Adipocyte (in vitro differentiated cells): ENCODE measurements at regions not wholly inside any gene's neighbourhood (a gene's known extent, or its start where the extent isn't known, plus 50 kb on each side); places are given as distances from the start of the nearest gene placed in this dataset.

Experiments
- DNase-seq: peaks from one replicate; pipeline ENCODE4 v3.0.0-alpha.2; 2015; ENCODE audit warnings: low read depth
- H3K27me3 ChIP-seq: replicated peaks from 2 replicates; pipeline ENCODE4 v1.7.0; 2013; ENCODE audit warnings: mild to moderate bottlenecking, low read length, moderate library complexity; ENCODE audit not compliant: control insufficient read depth, insufficient read depth
- H3K36me3 ChIP-seq: 2 replicates; pipeline ENCODE4 v1.7.0; 2013; ENCODE audit warnings: low read length, mild to moderate bottlenecking, moderate library complexity; ENCODE audit not compliant: control insufficient read depth, insufficient read depth, severe bottlenecking
- H3K4me1 ChIP-seq: 2 replicates; pipeline ENCODE4 v1.7.0; 2013; ENCODE audit warnings: mild to moderate bottlenecking, low read length, moderate library complexity; ENCODE audit not compliant: control insufficient read depth, insufficient read depth
- H3K4me3 ChIP-seq: 2 replicates; pipeline ENCODE4 v1.7.0; 2013; ENCODE audit warnings: mild to moderate bottlenecking, low read length, moderate library complexity
- H3K9ac ChIP-seq: 2 replicates; pipeline ENCODE4 v1.7.0; 2013; ENCODE audit warnings: mild to moderate bottlenecking, low read length, moderate library complexity
- H3K9me3 ChIP-seq: 2 replicates; pipeline ENCODE4 v1.7.0; 2013; ENCODE audit warnings: mild to moderate bottlenecking, low read length, moderate library complexity; ENCODE audit not compliant: control insufficient read depth

DNA sequence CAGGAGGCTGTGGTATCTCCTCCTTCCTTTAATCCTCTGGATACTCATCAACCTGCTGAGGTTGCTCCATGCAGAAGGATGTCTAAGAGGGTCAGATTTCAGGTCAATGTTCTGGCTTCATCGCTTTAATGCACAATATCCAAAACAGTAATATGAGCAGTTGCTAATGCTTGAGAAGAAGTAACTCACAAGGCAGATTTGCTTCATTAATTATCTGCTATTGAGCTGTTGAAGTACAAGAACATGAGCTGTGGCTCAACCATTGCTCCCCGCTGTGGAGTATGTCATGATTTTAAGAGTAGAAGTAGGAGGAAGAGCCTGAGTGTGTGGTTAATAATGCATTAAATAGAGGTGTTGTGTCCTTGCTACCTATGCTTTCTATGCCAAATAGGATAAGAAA, 1412.9 kb upstream of the ALCAM start:
- H3K4me3 ChIP-seq, result no peak overlapping the region
- no peaks in the 10 kb centered on the region for H3K27me3 ChIP-seq
- no peak overlapping the region for H3K9ac ChIP-seq
- H3K9me3 ChIP-seq, result no peaks in the 10 kb centered on the region
- no peak for DNase-seq
- H3K36me3 ChIP-seq, result no peaks in the 10 kb centered on the region
- no peaks in the 10 kb centered on the region for H3K4me1 ChIP-seq

DNA sequence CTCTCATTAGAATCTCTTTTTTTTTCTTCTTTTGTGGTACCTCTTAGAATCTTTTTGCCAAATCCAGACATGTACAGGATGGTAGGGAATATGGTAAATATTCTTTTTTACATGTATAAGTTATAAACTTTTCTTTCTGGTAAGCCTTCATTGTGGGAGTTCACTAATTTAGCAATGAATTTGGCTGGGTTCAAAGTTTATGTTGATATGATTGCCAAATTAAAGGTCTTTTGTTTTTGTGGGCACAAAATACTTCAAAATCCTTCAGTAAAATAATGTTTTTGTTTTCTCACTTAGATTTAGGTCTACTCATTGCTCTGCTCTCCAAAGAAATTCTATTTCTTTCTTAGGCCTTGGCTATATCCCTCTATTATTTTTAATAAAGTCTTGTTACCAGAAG, 1405.9 kb upstream of the ALCAM start:
- no peaks in the 10 kb centered on the region for H3K36me3 ChIP-seq
- no peak for DNase-seq
- no peaks in the 10 kb centered on the region for H3K27me3 ChIP-seq
- H3K4me1 ChIP-seq, result no peaks in the 10 kb centered on the region
- no peak overlapping the region for H3K9ac ChIP-seq
- no peak overlapping the region for H3K4me3 ChIP-seq
- no peaks in the 10 kb centered on the region for H3K9me3 ChIP-seq

DNA sequence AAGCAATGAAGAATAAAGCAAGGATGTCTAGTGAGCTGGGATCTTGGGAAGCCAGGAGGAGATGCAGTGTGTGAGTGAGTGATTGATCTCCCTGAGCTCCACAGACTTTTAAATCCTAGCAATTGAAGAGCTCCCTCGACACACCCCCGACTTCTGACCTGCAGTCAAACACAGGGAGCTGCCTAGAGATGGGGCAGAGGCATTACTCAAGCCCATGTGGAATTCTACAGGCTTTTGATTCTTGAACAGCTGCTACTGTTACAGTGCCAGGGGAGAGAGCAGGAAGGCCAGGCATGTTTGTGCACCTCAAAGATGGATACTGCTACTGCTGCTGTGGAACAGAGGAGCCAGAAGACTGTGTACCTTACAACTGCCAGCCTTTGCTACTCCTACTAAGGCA, 1403.1 kb upstream of the ALCAM start:
- no peaks in the 10 kb centered on the region for H3K4me1 ChIP-seq
- H3K9ac ChIP-seq, result no peak overlapping the region
- H3K9me3 ChIP-seq, result no peaks in the 10 kb centered on the region
- H3K36me3 ChIP-seq, result no peaks in the 10 kb centered on the region
- DNase-seq, result no peak
- no peaks in the 10 kb centered on the region for H3K27me3 ChIP-seq
- H3K4me3 ChIP-seq, result no peak overlapping the region

DNA sequence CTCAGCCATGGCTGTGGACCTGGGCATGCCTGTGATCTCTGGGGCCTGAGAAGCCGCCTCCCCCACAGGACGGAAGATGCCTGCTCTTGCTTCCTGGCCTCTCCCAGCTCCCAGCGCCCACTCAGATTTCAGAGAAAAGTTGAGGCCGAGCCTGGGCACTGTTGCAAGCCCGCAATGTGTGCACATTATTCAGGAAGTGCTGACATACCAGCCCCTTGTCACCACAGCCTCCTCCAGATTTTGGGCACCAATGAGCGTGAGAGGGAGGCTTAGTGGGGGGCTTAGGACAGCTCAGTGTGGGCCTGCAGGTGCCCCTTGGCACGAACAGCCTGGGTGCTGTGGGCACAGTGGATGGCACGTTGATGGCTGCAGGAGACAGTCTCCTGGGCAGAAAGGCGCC, 1400.9 kb upstream of the ALCAM start:
- DNase-seq, result no peak
- H3K27me3 ChIP-seq, result no peaks in the 10 kb centered on the region
- no peaks in the 10 kb centered on the region for H3K9me3 ChIP-seq
- H3K9ac ChIP-seq, result no peak overlapping the region
- no peaks in the 10 kb centered on the region for H3K4me1 ChIP-seq
- H3K36me3 ChIP-seq, result no peaks in the 10 kb centered on the region
- no peak overlapping the region for H3K4me3 ChIP-seq

GRCh38 chr3:103966749-103967148, 1400.0 kb upstream of the ALCAM start:
- Histone ChIP-seq H3K4me3 (no peak overlapping the region), H3K4me1 (no peaks in the 10 kb centered on the region), H3K36me3 (no peaks in the 10 kb centered on the region), H3K27me3 (no peaks in the 10 kb centered on the region), H3K9ac (no peak overlapping the region), H3K9me3 (no peaks in the 10 kb centered on the region)
- no peak for DNase-seq

- no peak overlapping the region for H3K9ac ChIP-seq
- no peak for DNase-seq
- no peaks in the 10 kb centered on the region for H3K9me3 ChIP-seq
- no peak overlapping the region for H3K4me3 ChIP-seq
- H3K4me1 ChIP-seq, result no peaks in the 10 kb centered on the region
- no peaks in the 10 kb centered on the region for H3K36me3 ChIP-seq
- H3K27me3 ChIP-seq, result no peaks in the 10 kb centered on the region
These were observed 1398.6 kb upstream of the ALCAM start for GRCh38 chr3:103968131-103968530.

- no peaks in the 10 kb centered on the region for H3K36me3 ChIP-seq
- H3K9me3 ChIP-seq, result no peaks in the 10 kb centered on the region
- DNase-seq, result no peak
- H3K4me1 ChIP-seq, result no peaks in the 10 kb centered on the region
- no peaks in the 10 kb centered on the region for H3K27me3 ChIP-seq
- H3K9ac ChIP-seq, result no peak overlapping the region
- H3K4me3 ChIP-seq, result no peak overlapping the region
These were observed 1398.0 kb upstream of the ALCAM start for GRCh38 chr3:103968751-103969150.

DNA sequence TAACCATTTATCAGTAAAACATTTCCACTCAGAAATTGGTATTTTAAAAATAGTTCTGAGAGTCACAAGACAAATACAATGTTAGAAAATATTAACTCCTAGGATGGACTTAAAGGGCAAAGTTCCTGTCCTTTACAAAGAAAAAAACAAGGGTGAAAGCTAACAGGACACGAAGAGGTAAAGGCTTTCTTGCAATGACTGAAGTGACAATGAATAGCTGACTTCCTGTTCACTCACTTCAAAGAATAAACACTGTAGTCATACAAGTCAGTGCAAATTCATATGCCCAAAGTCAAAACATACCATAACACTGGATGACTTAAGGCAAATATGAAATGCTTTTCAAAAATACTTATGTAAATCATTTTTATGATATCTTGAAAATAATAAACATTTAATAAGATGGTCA, 1389.8 kb upstream of the ALCAM start:
- Histone ChIP-seq H3K4me1 (no peaks in the 10 kb centered on the region), H3K9me3 (no peaks in the 10 kb centered on the region), H3K4me3 (no peak overlapping the region), H3K9ac (no peak overlapping the region), H3K27me3 (no peaks in the 10 kb centered on the region), H3K36me3 (no peaks in the 10 kb centered on the region)
- DNase-seq, result peak; percentile 1

- no peak for DNase-seq
- no peaks in the 10 kb centered on the region for H3K27me3 ChIP-seq
- H3K36me3 ChIP-seq, result no peaks in the 10 kb centered on the region
- no peak overlapping the region for H3K4me3 ChIP-seq
- no peaks in the 10 kb centered on the region for H3K9me3 ChIP-seq
- H3K4me1 ChIP-seq, result no peaks in the 10 kb centered on the region
- no peak overlapping the region for H3K9ac ChIP-seq
These were observed 1389.3 kb upstream of the ALCAM start for GRCh38 chr3:103977417-103977816.

- H3K27me3 ChIP-seq, result no peaks in the 10 kb centered on the region
- peak; percentile 64 for DNase-seq
- no peak overlapping the region for H3K9ac ChIP-seq
- H3K9me3 ChIP-seq, result no peaks in the 10 kb centered on the region
- H3K4me3 ChIP-seq, result no peak overlapping the region
- H3K36me3 ChIP-seq, result no peaks in the 10 kb centered on the region
- no peaks in the 10 kb centered on the region for H3K4me1 ChIP-seq
These were observed 1375.1 kb upstream of the ALCAM start for GRCh38 chr3:103991461-103992115.

- Histone ChIP-seq H3K27me3 (no peaks in the 10 kb centered on the region), H3K4me3 (no peak overlapping the region), H3K9me3 (no peaks in the 10 kb centered on the region), H3K4me1 (no peaks in the 10 kb centered on the region), H3K36me3 (no peaks in the 10 kb centered on the region), H3K9ac (no peak overlapping the region)
- DNase-seq, result no peak
These were observed 1374.2 kb upstream of the ALCAM start for GRCh38 chr3:103992469-103992868.

DNA sequence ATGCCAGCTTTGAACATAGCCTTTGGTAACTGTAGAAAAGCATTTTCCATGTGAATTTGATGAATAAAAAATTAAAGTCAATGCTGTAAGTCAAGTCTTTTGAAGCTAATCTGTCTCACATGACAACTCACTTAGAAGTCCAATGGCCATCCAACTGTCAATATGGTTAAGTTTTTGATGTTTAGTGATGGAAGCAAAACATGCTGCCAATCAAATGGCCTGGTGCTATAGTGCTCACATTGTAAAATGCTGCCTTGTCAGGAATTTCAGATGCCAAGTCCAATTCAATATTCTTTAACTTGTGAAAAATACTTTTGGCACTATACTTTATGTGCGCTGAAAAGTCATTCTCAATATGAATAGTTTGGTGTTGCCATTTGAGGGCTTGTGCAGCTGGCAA, 1361.8 kb upstream of the ALCAM start:
- H3K4me1 ChIP-seq, result no peaks in the 10 kb centered on the region
- no peaks in the 10 kb centered on the region for H3K36me3 ChIP-seq
- H3K27me3 ChIP-seq, result no peaks in the 10 kb centered on the region
- no peaks in the 10 kb centered on the region for H3K9me3 ChIP-seq
- DNase-seq, result no peak
- no peak overlapping the region for H3K9ac ChIP-seq
- no peak overlapping the region for H3K4me3 ChIP-seq
